Erythroblast (primary cell): ENCODE measurements at regions not wholly inside any gene's neighbourhood (a gene's known extent, or its start where the extent isn't known, plus 50 kb on each side); places are given as distances from the start of the nearest gene placed in this dataset.

Experiments
- GATA1 ChIP-seq: IDR thresholded peaks from 2 replicates; pipeline ENCODE4 v1.6.1; 2011; ENCODE audit warnings: low read depth, mild to moderate bottlenecking, control low read depth, low read length, moderate library complexity
- POLR2A ChIP-seq: IDR thresholded peaks from 2 replicates; pipeline ENCODE4 v1.6.1; 2011; ENCODE audit warnings: mild to moderate bottlenecking, low read length

DNA sequence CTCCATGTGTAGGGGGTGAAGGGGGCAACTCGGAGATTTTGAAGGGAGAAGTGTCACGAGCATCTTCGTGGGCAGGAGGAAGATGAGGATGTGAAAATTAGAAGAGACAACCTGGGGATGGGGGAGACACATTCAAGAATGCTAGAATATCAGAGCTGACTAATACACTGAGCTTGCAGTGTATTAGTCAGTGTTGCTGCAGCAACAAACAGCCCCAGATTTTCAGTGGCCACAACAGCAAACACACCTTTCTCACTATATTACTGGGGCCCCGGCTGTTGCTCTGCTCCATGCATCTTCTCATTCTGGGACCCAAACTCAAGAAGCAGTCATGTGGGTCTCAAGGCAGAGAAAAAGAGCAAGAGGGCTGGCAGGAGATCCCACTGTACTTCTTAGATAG is 74.8 kb upstream of the SIM2 start:
- TF ChIP-seq POLR2A (no peak), GATA1 (no peak)
